ENCODE measurements at regions not wholly inside any gene's neighbourhood (a gene's known extent, or its start where the extent isn't known, plus 50 kb on each side); places are given as distances from the start of the nearest gene placed in this dataset.

GRCh38 chr13:78215458-78216108, 297.0 kb upstream of the EDNRB start:
- no peak for TF ChIP-seq CTCF (IDR thresholded peaks at IDR 0.05)
- DNase-seq (no peak), ATAC-seq (no peak)
- no peaks in the 10 kb centered on the region for H3K4me1 ChIP-seq (ENCODE audit: low read depth)
- H3K9me3 ChIP-seq: no peaks in the 10 kb centered on the region
- no peaks in the 10 kb centered on the region for H3K36me3 ChIP-seq (ENCODE audit: low read depth)
- intact Hi-C loops (cut with DNase I, micrococcal nuclease): no loop called here
- H3K4me3 ChIP-seq: no peak overlapping the region

- H3K4me1 ChIP-seq (ENCODE audit: low read depth): no peaks in the 10 kb centered on the region
- no peaks in the 10 kb centered on the region for H3K36me3 ChIP-seq (ENCODE audit: low read depth)
- ATAC-seq (no peak), DNase-seq (no peak)
- intact Hi-C loops (cut with DNase I, micrococcal nuclease): no loop called here
- H3K9me3 ChIP-seq: no peaks in the 10 kb centered on the region
- TF ChIP-seq CTCF (IDR thresholded peaks at IDR 0.05): no peak
- no peak overlapping the region for H3K4me3 ChIP-seq
Observed at GRCh38 chr13:78201411-78201810, 282.8 kb upstream of the EDNRB start.

- no peaks in the 10 kb centered on the region for H3K9me3 ChIP-seq
- H3K4me3 ChIP-seq: no peak overlapping the region
- intact Hi-C loops (cut with DNase I, micrococcal nuclease): no loop called here
- no peaks in the 10 kb centered on the region for H3K36me3 ChIP-seq (ENCODE audit: low read depth)
- DNase-seq (no peak), ATAC-seq (no peak)
- H3K4me1 ChIP-seq (ENCODE audit: low read depth): no peaks in the 10 kb centered on the region
- no peak for TF ChIP-seq CTCF (IDR thresholded peaks at IDR 0.05)
Observed at GRCh38 chr13:78198821-78199220, 280.2 kb upstream of the EDNRB start.

- Histone ChIP-seq H3K36me3 (ENCODE audit: low read depth) (no peaks in the 10 kb centered on the region), H3K9me3 (no peaks in the 10 kb centered on the region), H3K4me1 (ENCODE audit: low read depth) (no peaks in the 10 kb centered on the region), H3K4me3 (no peak overlapping the region)
- ATAC-seq (no peak), DNase-seq (no peak)
- no peak for TF ChIP-seq CTCF (IDR thresholded peaks at IDR 0.05)
- intact Hi-C loops (cut with DNase I, micrococcal nuclease): no loop called here
Observed at GRCh38 chr13:78198419-78198818, 279.8 kb upstream of the EDNRB start.

DNA sequence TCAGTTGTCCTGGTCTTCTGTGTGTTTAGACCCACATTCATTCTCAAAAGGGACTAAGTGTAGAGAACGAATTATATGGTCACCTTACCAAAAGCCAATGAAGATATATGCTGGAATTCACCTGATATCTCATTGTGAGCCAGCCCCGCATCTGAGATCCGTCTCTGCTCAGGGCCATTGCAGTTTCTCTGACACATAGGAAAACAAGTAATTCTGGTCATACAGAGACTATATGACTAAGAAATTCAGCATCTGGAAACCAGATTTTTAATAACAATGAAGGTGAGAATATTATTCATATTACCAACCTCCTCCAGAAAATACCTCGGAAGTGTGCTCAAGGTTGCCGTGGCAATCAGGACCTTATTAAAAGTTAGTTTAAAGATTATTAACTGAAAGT, 278.6 kb upstream of the EDNRB start:
- H3K4me1 ChIP-seq (ENCODE audit: low read depth): no peaks in the 10 kb centered on the region
- no peak for ATAC-seq
- H3K4me3 ChIP-seq: no peak overlapping the region
- TF ChIP-seq CTCF (IDR thresholded peaks at IDR 0.05): no peak
- no peaks in the 10 kb centered on the region for H3K36me3 ChIP-seq (ENCODE audit: low read depth)
- H3K9me3 ChIP-seq: no peaks in the 10 kb centered on the region
- DNase-seq: no peak
- intact Hi-C loops (cut with DNase I, micrococcal nuclease): no loop called here

Measured in mucosa of descending colon (tissue), 3 donors.